ENCODE measurements at regions not wholly inside any gene's neighbourhood (a gene's known extent, or its start where the extent isn't known, plus 50 kb on each side); places are given as distances from the start of the nearest gene placed in this dataset.

DNA sequence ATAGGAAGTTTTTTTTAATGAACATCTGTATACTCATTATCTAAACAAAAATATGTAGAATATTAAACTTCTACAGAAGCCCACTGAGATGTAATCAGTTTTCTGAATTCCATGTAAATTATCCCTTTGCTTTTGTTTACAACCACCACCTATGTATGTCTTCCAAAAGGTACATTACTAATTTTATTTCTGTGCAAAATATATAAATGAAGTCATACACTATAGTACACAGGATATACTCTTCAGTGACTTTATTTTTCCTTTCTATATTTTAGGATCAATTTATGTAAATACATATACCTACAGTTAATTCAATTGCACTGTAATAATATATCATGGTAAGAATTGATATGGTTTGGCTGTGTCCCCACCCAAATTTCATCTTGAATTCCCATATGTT lies 1236.9 kb downstream of the DNAJB9 start:
- no peak for TF ChIP-seq EZH2 (IDR thresholded peaks at IDR 0.05; ENCODE audit: insufficient read depth, poor library complexity, severe bottlenecking)
- TF ChIP-seq EZH2phosphoT487 (IDR thresholded peaks at IDR 0.05; ENCODE audit: insufficient read depth, low read depth) = no peak
